GM18505 (cell line): ENCODE measurements at regions not wholly inside any gene's neighbourhood (a gene's known extent, or its start where the extent isn't known, plus 50 kb on each side); places are given as distances from the start of the nearest gene placed in this dataset.
A peak's percentile ranks its signal among the peaks of the same experiment; 100 is the strongest.

Experiments used
- ATAC-seq: cut with Tn5 transposase; IDR thresholded peaks from one replicate; pipeline ENCODE4 v1.9.1; 2021; ENCODE audit not compliant: unreplicated experiment
- POLR2A ChIP-seq: IDR thresholded peaks from 4 replicates; pipeline ENCODE4 v1.6.1; 2011; ENCODE audit warnings: borderline replicate concordance; ENCODE audit not compliant: insufficient read depth, insufficient read length; ENCODE audit errors: extremely low read depth

DNA sequence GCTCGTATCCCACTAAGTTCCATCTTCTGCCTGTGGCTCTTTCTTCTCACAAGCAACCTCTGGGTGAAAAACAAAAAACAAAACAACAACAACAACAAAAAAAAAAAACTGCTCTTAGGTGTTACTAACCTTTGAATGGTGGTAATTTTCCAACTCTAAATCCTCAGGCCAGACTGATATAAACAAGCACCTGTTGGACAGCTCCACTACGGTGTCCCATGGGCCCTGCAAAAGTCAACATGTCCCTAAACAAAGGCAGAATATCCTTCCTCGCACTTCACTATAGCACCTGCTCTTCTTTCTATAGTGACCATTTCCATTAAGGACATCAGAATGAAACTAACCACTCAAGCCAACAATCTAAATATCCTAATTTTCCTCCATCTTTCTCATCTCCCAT, 54.6 kb upstream of the PARM1 start:
- no peak for TF ChIP-seq POLR2A
- ATAC-seq: no peak

DNA sequence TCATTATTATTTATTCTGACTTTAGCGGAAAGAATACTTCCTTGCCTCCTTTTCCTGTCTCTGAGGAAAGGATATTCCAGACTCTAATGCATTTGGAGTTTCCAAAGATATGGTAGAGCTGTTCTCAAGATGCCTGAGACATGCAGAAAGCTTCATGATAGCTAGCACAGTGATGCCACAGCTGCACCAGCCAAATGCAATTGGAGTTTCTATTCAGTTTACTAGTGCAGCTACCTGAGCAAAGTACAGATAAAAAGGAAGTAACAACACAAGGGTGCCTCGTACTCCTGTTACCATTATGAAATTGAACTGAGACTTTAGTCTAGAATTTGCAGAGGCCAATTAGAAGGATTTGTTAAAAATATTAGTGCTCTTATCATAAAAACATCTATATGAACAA, 57.5 kb upstream of the PARM1 start:
- no peak for TF ChIP-seq POLR2A
- ATAC-seq: no peak

DNA sequence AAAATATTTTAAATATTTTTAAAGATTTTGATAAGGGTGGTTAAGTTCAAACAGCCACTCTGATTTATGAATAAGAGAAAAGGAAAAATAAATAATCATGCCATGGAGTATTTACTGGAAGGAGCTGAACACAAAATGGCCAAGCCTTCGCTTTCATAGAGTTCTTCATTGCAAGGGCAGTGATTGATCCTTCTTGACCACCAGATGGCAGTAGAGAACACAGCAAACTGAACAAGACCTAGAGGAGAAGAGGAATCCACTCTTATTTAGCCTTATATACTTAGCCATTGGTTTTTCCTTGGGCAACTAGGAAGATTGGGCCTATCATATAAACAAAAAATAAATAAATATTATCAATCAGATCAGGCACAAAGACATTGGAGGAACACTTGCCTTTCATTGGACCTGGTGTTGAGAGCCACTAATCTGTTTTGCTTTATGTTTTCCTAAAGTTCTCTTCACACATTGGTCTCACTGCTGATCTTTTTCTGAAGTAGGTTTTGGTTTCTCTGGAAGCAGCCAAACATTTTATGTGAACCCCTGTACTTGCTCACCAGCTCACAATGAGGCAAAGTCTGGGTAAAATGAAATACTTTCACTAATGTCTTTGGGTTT, 58.1 kb upstream of the PARM1 start:
- peak; percentile 44 for ATAC-seq
- no peak for TF ChIP-seq POLR2A

DNA sequence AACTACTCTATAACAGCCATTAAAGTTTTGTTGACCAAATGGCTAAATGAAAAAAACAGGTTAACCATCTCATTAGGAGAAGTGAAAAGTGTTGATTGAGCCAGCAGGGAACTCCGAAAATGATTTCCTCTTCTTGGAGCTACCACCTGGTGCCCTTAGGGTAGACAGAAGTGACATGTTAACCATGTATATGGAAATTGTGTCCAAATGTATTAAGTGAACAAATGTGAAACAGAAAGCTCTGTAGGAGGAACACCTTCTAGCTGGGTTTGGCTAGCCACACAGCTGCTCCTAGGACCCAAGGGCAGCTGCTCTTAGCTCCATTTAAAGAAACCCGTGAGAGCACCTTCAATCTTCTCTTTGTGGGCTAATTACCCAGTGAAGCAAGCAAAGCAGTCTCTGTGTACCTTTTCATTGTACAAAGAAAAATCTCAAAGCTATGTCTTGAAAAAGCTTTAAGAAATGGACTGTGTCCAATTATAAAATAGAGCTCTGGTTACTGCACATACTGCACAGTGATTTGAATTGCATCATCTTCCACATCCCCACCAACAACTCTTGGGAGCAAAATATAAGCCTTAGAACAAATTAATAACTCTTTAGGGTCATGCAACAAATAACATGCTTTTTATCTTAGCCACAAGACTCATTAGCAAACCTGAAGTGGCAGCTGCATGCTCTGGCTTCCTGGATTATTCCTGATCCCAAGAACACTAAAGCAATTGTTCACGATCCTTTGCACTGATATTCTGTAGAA, 59.2 kb upstream of the PARM1 start:
- peak; percentile 92 for ATAC-seq
- no peak for TF ChIP-seq POLR2A

DNA sequence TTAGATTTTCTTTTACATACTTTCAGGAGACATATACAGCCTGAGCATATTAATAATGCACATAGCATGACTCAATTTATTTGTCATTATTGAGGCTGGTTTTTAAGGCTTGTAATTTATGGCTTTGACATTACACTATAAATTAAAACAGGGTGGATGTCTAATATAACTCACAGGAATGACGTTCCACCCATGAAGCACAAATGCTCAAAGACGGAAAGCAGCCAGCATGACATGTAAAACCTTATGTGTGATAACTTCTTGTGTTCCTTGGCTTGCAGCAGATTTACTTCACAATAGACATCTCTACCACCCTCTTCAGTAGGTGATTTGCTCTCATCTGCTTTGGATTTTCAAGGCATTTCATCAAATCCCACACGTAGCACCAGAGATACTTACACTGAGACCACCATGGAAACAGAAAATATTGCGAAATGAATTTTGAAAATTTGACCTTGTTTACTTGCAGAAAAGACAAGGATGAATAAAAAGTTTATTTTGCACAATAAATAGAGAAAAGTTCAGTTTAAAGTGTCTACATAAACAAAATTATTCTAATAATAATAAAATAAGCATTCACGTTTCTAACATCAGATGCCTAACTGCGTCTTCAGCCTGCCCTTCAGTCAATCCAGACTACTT, 64.7 kb upstream of the BTC start:
- ATAC-seq: no peak
- no peak for TF ChIP-seq POLR2A

DNA sequence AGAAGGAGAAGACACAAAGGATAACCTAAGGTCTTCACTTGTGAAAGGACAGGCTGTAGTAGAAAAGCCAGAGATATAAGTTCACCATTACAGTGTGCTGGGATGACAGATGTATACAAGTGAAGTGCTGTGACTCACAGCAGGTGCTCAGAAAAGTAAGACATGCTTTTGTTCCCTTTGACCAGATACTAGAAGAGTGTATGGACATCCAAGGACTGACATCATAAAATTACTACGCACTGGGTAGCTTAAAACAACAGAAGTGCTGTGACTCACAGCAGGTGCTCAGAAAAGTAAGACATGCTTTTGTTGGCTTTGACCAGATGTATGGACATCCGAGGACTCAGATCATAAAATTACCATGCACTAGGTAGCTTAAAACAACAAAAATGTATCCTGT, 61.6 kb upstream of the BTC start:
- no peak for ATAC-seq
- no peak for TF ChIP-seq POLR2A

DNA sequence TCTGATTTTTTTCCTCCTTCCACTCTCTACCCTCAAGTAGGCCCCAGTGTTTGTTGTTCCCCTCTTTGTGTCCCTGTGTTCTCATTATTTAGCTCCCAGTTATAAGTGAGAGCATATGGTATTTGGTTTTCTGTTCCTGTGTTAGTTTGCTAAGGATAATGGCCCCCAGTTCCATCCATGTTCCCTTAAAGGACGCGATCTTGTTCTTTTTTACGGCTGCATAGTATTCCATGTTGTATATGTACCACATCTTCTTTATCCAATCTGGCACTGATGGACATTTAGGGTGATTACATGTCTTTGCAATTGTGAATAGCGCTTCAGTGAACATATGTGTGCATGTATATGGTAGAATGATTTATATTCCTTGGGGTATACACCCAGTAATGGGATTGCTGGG, 54.5 kb upstream of the BTC start:
- no peak for ATAC-seq
- TF ChIP-seq POLR2A: no peak

DNA sequence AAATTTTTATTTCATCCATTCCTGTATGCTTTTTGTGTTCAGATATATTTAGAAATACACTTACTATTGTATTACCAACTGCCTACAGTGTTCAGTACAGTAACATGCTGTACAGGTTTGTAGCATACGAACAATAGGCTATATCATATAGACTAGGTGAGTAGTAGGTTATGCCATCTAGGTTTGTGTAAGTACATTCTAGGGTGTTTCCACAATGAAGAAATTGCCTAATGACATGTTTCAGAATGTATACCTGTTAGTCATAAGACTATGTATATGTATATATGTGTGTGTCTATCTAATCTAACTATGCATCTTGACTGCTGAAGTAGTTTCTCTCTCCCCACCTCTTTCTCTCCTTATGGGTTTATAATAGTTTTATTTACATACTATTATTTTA, 51.5 kb upstream of the BTC start:
- TF ChIP-seq POLR2A: no peak
- no peak for ATAC-seq
